Mucosa of stomach (tissue), 1 donor: ENCODE measurements at regions not wholly inside any gene's neighbourhood (a gene's known extent, or its start where the extent isn't known, plus 50 kb on each side); places are given as distances from the start of the nearest gene placed in this dataset.

Source experiments
- H3K27me3 ChIP-seq: one replicate; pipeline ENCODE4 v1.7.0; 2013; ENCODE audit warnings: mild to moderate bottlenecking, low read length; ENCODE audit not compliant: control insufficient read depth, insufficient read depth
- H3K36me3 ChIP-seq: one replicate; pipeline ENCODE4 v1.7.0; 2013; ENCODE audit warnings: low read length; ENCODE audit not compliant: control insufficient read depth, insufficient read depth
- H3K4me1 ChIP-seq: one replicate; pipeline ENCODE4 v1.7.0; 2013; ENCODE audit warnings: mild to moderate bottlenecking, low read length; ENCODE audit not compliant: control insufficient read depth, insufficient read depth
- H3K4me3 ChIP-seq: one replicate; pipeline ENCODE4 v1.7.0; 2013; ENCODE audit warnings: low read length
- H3K9ac ChIP-seq: one replicate; pipeline ENCODE4 v1.7.0; 2013; ENCODE audit warnings: mild to moderate bottlenecking, low read length, moderate library complexity
- H3K9me3 ChIP-seq: one replicate; pipeline ENCODE4 v1.7.0; 2013; ENCODE audit warnings: mild to moderate bottlenecking, low read length, moderate library complexity; ENCODE audit not compliant: control insufficient read depth
- donor health status: Pancreatic carcinoma.

DNA sequence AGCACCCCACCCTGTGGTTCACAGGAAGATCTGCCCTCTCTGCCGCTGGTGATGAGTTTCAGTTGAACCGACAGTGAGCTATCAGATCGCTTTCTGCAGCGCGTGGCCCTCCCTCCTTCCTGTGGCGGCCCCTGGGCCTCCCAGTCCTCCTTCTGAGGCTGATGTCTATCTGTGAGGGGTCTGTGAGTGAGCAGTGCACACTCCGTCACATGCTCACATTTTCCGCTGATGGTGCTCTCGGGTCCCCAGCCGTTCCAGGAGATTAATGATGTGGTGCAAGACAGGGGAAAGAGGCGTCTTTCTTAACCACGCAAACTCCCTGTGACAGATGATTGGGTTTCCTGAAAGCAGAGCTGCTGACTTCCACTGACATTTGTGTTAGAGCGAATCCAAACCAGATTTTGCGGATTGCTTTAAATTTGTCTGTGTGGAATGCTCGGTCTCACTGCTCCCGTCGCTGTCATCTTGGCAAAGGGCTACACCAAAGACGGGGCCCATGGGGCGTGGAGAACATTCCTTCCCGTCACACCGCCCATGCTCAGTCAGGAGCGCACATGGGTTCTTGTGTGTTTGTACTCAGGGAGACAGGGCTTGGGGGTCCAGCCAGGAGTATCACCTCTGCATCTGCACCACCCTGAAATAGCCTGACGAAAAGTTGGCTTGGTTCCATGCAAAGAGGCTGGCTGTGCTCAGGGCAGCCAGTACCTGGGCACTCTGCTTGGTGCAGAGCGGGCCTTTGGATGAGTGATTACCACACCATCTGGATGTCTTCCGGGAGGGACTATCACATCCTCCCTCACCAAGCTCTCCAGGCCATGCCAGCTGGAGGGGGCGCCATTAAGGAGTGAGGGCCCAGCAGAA is 154.7 kb upstream of the HS6ST1 start:
- Histone ChIP-seq H3K36me3 (no peaks in the 10 kb centered on the region), H3K9me3 (no peaks in the 10 kb centered on the region), H3K4me3 (no peak overlapping the region), H3K27me3 (no peaks in the 10 kb centered on the region), H3K4me1 (no peaks in the 10 kb centered on the region), H3K9ac (no peak overlapping the region)

GRCh38 chr2:128474036-128474955 is 155.6 kb upstream of the HS6ST1 start:
- H3K9ac ChIP-seq, result no peak overlapping the region
- H3K36me3 ChIP-seq, result no peaks in the 10 kb centered on the region
- H3K27me3 ChIP-seq, result no peaks in the 10 kb centered on the region
- no peak overlapping the region for H3K4me3 ChIP-seq
- no peaks in the 10 kb centered on the region for H3K9me3 ChIP-seq
- H3K4me1 ChIP-seq, result no peaks in the 10 kb centered on the region

DNA sequence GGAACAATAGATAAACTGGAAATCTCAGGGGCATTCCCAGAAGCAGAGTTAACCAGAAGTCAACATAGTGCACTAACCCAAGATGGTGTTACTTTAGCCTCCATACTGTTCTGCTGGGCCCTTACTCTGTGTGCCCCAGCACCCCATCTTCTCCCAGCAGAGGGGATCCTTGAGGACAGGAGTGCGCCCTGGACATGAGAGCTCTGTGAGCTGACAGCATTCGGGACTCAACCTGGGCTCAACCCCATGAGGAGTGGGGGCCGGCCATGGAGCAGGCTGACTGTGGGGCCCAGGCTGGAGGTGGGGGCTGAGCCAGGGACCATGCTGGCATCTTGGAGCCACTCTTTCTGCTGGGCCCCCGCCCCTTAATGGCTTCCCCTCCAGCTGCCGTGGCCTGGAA is 156.3 kb upstream of the HS6ST1 start:
- no peak overlapping the region for H3K9ac ChIP-seq
- no peaks in the 10 kb centered on the region for H3K4me1 ChIP-seq
- H3K4me3 ChIP-seq, result no peak overlapping the region
- no peaks in the 10 kb centered on the region for H3K27me3 ChIP-seq
- no peaks in the 10 kb centered on the region for H3K36me3 ChIP-seq
- H3K9me3 ChIP-seq, result no peaks in the 10 kb centered on the region

DNA sequence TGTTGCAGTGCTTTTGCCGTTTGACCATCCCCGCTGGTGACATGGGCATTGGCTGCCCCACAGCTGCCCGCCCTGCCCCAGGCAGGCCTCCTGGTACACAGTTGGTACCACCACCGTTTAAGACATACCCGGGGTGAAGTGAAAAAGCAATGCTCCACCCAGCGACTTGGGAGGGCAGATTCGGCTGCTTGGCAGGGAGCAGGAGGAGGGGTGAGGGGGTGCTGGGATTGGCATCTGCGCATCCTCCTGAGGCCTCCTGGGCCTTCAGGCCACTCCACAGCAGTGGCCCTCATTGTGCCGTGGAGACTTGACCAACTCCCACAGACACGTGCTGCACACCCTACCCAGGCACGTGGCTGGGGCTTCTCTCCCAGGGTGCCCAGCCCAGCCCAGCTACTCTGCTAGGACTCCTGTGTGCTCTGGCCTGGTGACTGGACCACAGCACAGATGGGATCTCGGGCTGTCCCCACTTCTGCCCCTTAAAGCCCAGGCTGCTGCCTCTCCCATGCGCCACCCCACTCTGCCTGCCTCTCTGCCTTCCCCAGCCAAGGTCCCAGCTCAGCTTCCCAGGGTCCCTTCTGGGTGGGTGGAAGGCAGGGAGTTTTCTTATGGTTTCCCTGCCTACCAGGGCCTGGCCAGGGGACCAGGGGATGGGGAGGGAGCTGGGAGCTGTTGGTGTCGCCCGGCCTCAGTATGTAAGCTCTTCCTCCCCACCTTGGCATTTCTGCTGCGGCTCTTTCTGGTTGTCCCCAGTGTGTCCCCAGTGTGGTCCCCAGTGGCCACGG is 157.0 kb upstream of the HS6ST1 start:
- Histone ChIP-seq H3K36me3 (no peaks in the 10 kb centered on the region), H3K4me1 (no peaks in the 10 kb centered on the region), H3K9ac (no peak overlapping the region), H3K9me3 (no peaks in the 10 kb centered on the region), H3K4me3 (no peak overlapping the region), H3K27me3 (no peaks in the 10 kb centered on the region)

DNA sequence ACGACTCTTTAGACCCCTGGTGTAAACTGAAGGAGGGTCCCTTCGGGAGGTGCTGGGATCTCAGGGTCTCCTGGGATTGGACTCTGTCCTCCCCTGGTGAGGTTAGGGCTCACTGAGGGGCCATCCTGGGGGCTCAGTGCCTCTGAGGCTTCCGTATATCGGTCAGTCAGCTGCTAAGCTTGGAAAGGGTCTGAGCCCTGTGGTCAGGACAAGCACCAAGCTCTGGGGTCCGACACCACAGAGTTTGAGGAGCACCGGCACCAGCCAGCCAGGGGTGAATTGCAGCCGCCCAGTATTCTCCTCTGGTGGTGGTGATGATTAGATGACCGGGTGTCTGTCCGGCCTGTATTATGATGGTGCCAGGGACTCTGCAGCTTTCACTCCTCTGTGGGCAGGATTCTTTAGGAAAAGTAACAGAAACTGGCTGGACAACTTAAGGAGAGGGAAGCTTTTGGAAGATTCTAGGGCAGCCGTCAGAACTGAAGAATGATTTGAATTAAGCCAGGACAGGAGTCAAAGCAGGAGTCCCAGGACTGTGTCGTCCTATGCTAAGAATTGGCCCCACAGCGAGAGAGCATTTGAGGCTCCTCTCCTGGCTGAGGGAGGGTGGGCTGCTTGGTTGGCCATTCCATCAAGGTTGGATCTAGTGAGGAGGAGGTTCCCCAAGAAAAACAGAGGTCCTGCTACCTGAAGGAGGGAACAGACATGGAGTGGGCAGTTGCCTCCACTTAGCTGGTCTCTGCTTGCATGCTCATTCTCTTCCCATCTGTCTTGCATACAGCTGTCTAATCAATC is 158.6 kb upstream of the HS6ST1 start:
- Histone ChIP-seq H3K36me3 (no peaks in the 10 kb centered on the region), H3K27me3 (no peaks in the 10 kb centered on the region), H3K4me3 (no peak overlapping the region), H3K9ac (no peak overlapping the region), H3K9me3 (no peaks in the 10 kb centered on the region), H3K4me1 (no peaks in the 10 kb centered on the region)

GRCh38 chr2:128477891-128478290 is 159.2 kb upstream of the HS6ST1 start:
- no peaks in the 10 kb centered on the region for H3K9me3 ChIP-seq
- no peaks in the 10 kb centered on the region for H3K27me3 ChIP-seq
- H3K9ac ChIP-seq, result no peak overlapping the region
- no peak overlapping the region for H3K4me3 ChIP-seq
- H3K4me1 ChIP-seq, result no peaks in the 10 kb centered on the region
- no peaks in the 10 kb centered on the region for H3K36me3 ChIP-seq

- H3K27me3 ChIP-seq, result no peaks in the 10 kb centered on the region
Measured at GRCh38 chr2:128485761-128486639, 167.3 kb upstream of the HS6ST1 start.

GRCh38 chr2:128486640-128487375 is 168.1 kb upstream of the HS6ST1 start:
- no peaks in the 10 kb centered on the region for H3K36me3 ChIP-seq
- H3K27me3 ChIP-seq, result no peaks in the 10 kb centered on the region
- H3K9ac ChIP-seq, result no peak overlapping the region
- no peaks in the 10 kb centered on the region for H3K4me1 ChIP-seq
- no peak overlapping the region for H3K4me3 ChIP-seq
- H3K9me3 ChIP-seq, result no peaks in the 10 kb centered on the region

More at GRCh38 chr2:128485761-128486639, 167.3 kb upstream of the HS6ST1 start:
- H3K36me3 ChIP-seq, result no peaks in the 10 kb centered on the region
- H3K4me1 ChIP-seq, result no peaks in the 10 kb centered on the region
- no peaks in the 10 kb centered on the region for H3K9me3 ChIP-seq
- no peak overlapping the region for H3K9ac ChIP-seq
- no peak overlapping the region for H3K4me3 ChIP-seq

GRCh38 chr2:128487650-128488387 is 169.2 kb upstream of the HS6ST1 start:
- no peaks in the 10 kb centered on the region for H3K36me3 ChIP-seq

DNA sequence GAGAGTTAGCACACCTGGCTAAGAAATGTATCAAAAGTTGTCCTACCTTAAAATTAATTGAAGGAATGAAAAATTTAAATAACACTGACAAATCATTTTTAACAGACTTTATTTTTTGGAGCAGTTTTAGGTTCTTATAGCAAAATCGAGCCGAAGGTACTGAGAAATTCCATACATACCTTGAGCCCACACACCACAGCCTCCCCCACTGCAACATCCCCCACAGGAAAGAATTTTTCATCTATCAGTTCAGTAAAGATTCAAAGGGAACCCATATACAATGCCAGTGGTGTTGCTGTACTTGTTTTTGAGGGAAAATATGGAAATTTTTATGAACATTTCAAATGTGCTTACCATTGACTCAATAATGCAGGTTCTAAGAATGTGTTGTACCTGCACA is 169.8 kb upstream of the HS6ST1 start:
- H3K9me3 ChIP-seq, result no peaks in the 10 kb centered on the region
- no peaks in the 10 kb centered on the region for H3K4me1 ChIP-seq
- peaks cover 4% of the 10 kb centered on the region for H3K27me3 ChIP-seq
- no peak overlapping the region for H3K4me3 ChIP-seq
- no peak overlapping the region for H3K9ac ChIP-seq
- no peaks in the 10 kb centered on the region for H3K36me3 ChIP-seq

More at GRCh38 chr2:128487650-128488387, 169.2 kb upstream of the HS6ST1 start:
- Histone ChIP-seq H3K9ac (no peak overlapping the region), H3K27me3 (peaks cover 4% of the 10 kb centered on the region), H3K4me1 (no peaks in the 10 kb centered on the region), H3K9me3 (no peaks in the 10 kb centered on the region), H3K4me3 (no peak overlapping the region)
